Epithelial cell of proximal tubule (primary cell): ENCODE measurements at regions not wholly inside any gene's neighbourhood (a gene's known extent, or its start where the extent isn't known, plus 50 kb on each side); places are given as distances from the start of the nearest gene placed in this dataset.
A peak's percentile ranks its signal among the peaks of the same experiment; 100 is the strongest.

ENCODE experiments used
- DNase-seq: peaks from one replicate; pipeline ENCODE4 v3.0.0-alpha.2; 2011; ENCODE audit warnings: low read depth
- H3K4me3 ChIP-seq: 2 replicates; pipeline ENCODE4 v1.5.1; 2011; ENCODE audit warnings: low read depth, mild to moderate bottlenecking, low read length
- CTCF ChIP-seq: conservative IDR thresholded peaks from 2 replicates; pipeline ENCODE4 v1.5.1; 2012; ENCODE audit warnings: low read depth, mild to moderate bottlenecking, low read length

GRCh38 chr6:126143761-126144251 lies 157.5 kb downstream of the TRMT11 start:
- DNase-seq = no peak
- TF ChIP-seq CTCF = no peak
- no peak overlapping the region for H3K4me3 ChIP-seq

DNA sequence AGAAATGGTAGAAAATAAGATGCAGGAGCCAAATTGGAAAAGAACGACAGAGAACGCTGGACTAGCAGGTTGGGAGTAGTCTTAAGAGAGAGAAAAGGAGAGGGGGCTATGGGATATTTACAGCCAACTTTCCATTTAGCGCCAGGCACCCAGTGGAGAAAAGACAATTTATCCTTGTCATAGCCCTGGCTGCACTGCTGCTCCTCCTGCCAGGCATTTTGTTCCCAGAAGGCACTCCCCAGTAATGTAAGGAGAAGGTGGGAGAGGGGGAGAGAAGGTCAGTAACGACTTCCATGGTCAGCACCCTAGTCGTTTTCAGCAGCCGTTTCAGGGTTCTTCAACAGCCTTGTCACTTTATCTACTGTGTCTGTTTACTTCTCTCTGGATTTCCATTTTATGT lies 159.0 kb downstream of the TRMT11 start:
- H3K4me3 ChIP-seq = no peak overlapping the region
- DNase-seq = no peak
- no peak for TF ChIP-seq CTCF

- no peak for TF ChIP-seq CTCF
- no peak overlapping the region for H3K4me3 ChIP-seq
- peak; percentile 20 for DNase-seq
Measured at GRCh38 chr6:126147291-126147815, 161.0 kb downstream of the TRMT11 start.

DNA sequence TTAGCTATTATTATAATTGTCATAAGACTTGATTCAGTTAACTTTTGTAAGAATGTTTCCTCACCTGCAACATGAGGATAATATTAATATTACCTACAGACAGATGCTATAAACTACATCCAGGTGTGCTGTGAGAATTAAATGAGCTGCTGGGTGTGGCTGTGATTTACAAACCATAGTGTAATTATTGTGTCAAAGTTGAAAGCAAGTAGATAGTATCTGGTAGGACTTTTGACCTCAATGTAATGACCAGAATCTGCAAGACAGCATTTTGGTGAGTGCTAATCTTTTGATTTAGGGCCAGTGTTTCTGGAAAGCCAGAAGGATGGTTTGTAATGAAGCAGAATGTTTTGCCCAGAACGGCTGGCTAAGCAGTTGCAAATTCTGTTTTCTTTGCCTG lies 162.5 kb downstream of the TRMT11 start:
- no peak for DNase-seq

GRCh38 chr6:126152372-126152745 lies 166.0 kb downstream of the TRMT11 start:
- no peak for TF ChIP-seq CTCF
- H3K4me3 ChIP-seq = no peak overlapping the region
- DNase-seq = no peak

More for the DNA sequence above, 162.5 kb downstream of the TRMT11 start:
- no peak for TF ChIP-seq CTCF
- H3K4me3 ChIP-seq = no peak overlapping the region

DNA sequence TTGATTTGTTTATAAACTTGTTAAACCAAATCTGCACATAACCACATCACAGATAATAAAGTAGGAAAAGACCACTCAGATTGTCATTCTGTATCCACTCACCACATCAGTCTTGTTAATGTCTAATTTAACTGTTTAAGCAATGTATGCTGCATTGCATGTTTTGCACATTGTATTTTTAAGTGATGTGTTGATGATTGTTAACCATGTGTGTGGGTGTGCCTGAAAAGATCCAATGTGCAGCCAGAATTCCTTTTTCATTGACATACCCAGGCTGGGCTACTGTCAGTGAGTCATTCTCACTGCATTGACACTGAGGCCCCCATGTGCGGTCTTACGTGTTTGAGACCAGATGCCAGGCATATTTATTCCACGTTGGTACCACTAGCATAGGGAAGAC lies 167.3 kb downstream of the TRMT11 start:
- no peak for TF ChIP-seq CTCF
- no peak overlapping the region for H3K4me3 ChIP-seq
- no peak for DNase-seq

DNA sequence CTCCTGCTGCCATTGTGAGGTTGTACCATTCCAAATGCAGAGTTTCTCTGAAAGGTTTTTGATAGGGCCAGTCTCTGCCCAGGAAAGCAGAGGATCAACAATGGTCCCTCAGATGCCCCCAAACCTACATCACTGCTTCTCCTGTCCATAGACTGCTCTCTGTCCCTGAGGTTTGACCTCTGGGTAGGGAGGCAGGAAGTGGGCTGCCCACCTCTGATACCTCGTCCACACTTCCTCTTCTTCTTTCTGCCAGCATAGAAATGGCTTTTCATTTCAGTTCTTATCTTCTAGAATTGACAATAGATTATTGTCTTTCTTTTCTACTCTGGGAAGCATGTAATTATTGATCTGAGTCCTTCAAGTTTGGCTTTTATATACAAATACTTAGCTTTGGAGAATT lies 170.6 kb downstream of the TRMT11 start:
- H3K4me3 ChIP-seq = no peak overlapping the region
- no peak for DNase-seq
- no peak for TF ChIP-seq CTCF
